ENCODE measurements at regions not wholly inside any gene's neighbourhood (a gene's known extent, or its start where the extent isn't known, plus 50 kb on each side); places are given as distances from the start of the nearest gene placed in this dataset.

- TF ChIP-seq CTCF (IDR thresholded peaks at IDR 0.05) (no peak), TCF12 (IDR thresholded peaks at IDR 0.05) (no peak), RAD21 (IDR thresholded peaks at IDR 0.05; ENCODE audit: low read length) (no peak), GABPA (IDR thresholded peaks at IDR 0.05; ENCODE audit: low read depth) (no peak), USF2 (IDR thresholded peaks at IDR 0.05; ENCODE audit: borderline replicate concordance, low read depth, low read length) (no peak), IRF3 (IDR thresholded peaks at IDR 0.05; ENCODE audit: low read depth, low read length) (no peak), EZH2phosphoT487 (IDR thresholded peaks at IDR 0.05; ENCODE audit: borderline replicate concordance, low read depth) (no peak), TAF1 (IDR thresholded peaks at IDR 0.05; ENCODE audit: borderline replicate concordance, low read depth, low read length) (no peak), RCOR1 (IDR thresholded peaks at IDR 0.05; ENCODE audit: low read length) (no peak), ZBTB33 (IDR thresholded peaks at IDR 0.05; ENCODE audit: borderline replicate concordance, low read depth) (no peak)
Observed at GRCh38 chr4:11919316-11919715, 490.6 kb upstream of the HS3ST1 start.
